IMR-90 (cell line): ENCODE measurements at regions not wholly inside any gene's neighbourhood (a gene's known extent, or its start where the extent isn't known, plus 50 kb on each side); places are given as distances from the start of the nearest gene placed in this dataset.

Experiments used
- ATAC-seq: fragments of 200-7000 bp; cut with Tn5 transposase; 2 replicates; pipeline ENCODE4 v1.9.1; 2020; ENCODE audit warnings: low read depth, mild to moderate bottlenecking, moderate library complexity
- BruUV-seq: library from RNA; stranded (reverse); fragments of 400-500 nt; replicated peaks from 2 replicates; lab custom pipeline; 2021; lab: Mats Ljungman, UMichigan
- CTCF ChIA-PET: fragments of 300-600 bp; formaldehyde crosslinking; extraction: SDS; loops from one replicate; lab custom pipeline; 2021; ENCODE audit warnings: antibody characterized with exemption; lab: Yijun Ruan, JAX
- POLR2A ChIA-PET: fragments of 300-600 bp; sonication (Branson Sonifier 250); formaldehyde crosslinking; loops from one replicate; lab custom pipeline; 2022; ENCODE audit warnings: antibody characterized with exemption; ENCODE audit not compliant: unreplicated experiment; lab: Charles Lee
- DNase-seq: peaks from one replicate; pipeline ENCODE4 v3.0.0; 2013
- H2AFZ ChIP-seq: replicated peaks from 2 replicates; pipeline ENCODE3; 2013; ENCODE audit warnings: low read length, mild to moderate bottlenecking; ENCODE audit not compliant: poor library complexity
- H2AK5ac ChIP-seq: 2 replicates; pipeline ENCODE4 v1.6.1; 2013; ENCODE audit warnings: low read depth, low read length, inconsistent platforms
- H2AK9ac ChIP-seq: replicated peaks from 2 replicates; pipeline ENCODE3; 2013; ENCODE audit warnings: mild to moderate bottlenecking, low read depth, low read length, moderate library complexity; ENCODE audit not compliant: poor library complexity
- H2BK120ac ChIP-seq: 2 replicates; pipeline ENCODE4 v1.6.1; 2013; ENCODE audit warnings: low read depth, low read length, inconsistent platforms
- H2BK15ac ChIP-seq: 3 replicates; pipeline ENCODE4 v1.6.1; 2013; ENCODE audit warnings: low read depth, low read length, inconsistent platforms
- H2BK20ac ChIP-seq: 2 replicates; pipeline ENCODE4 v1.6.1; 2013; ENCODE audit warnings: low read depth, mild to moderate bottlenecking, inconsistent platforms, low read length, moderate library complexity
- H2BK5ac ChIP-seq: 2 replicates; pipeline ENCODE4 v1.6.1; 2013; ENCODE audit warnings: mild to moderate bottlenecking, low read depth, low read length, inconsistent platforms; ENCODE audit not compliant: poor library complexity, severe bottlenecking
- H3K14ac ChIP-seq: replicated peaks from 2 replicates; pipeline ENCODE4 v1.6.1; 2013; ENCODE audit warnings: low read depth, low read length, inconsistent platforms
- H3K18ac ChIP-seq: 2 replicates; pipeline ENCODE4 v1.6.1; 2013; ENCODE audit warnings: low read depth, low read length, control low read depth
- H3K23ac ChIP-seq: 2 replicates; pipeline ENCODE4 v1.6.1; 2013; ENCODE audit warnings: low read depth, low read length, inconsistent platforms
- H3K27ac ChIP-seq: 2 replicates; pipeline ENCODE4 v1.5.1; 2013; ENCODE audit warnings: mild to moderate bottlenecking, control low read depth, low read length; ENCODE audit not compliant: insufficient read depth
- H3K27me3 ChIP-seq: 2 replicates; pipeline ENCODE4 v1.6.1; 2013; ENCODE audit warnings: low read length; ENCODE audit not compliant: control insufficient read depth, insufficient read depth
- H3K36me3 ChIP-seq: 2 replicates; pipeline ENCODE4 v1.6.1; 2013; ENCODE audit warnings: low read length, mixed read lengths; ENCODE audit not compliant: control insufficient read depth, insufficient read depth
- H3K4ac ChIP-seq: 2 replicates; pipeline ENCODE4 v1.6.1; 2013; ENCODE audit warnings: low read depth, low read length, inconsistent platforms
- H3K4me1 ChIP-seq: 2 replicates; pipeline ENCODE4 v1.6.1; 2013; ENCODE audit warnings: low read length, mixed read lengths; ENCODE audit not compliant: control insufficient read depth, insufficient read depth
- H3K4me2 ChIP-seq: 2 replicates; pipeline ENCODE4 v1.6.1; 2013; ENCODE audit warnings: low read depth, mild to moderate bottlenecking, control low read depth, low read length, moderate library complexity
- H3K4me3 ChIP-seq: 2 replicates; pipeline ENCODE4 v1.5.1; 2013; ENCODE audit warnings: low read depth, mild to moderate bottlenecking, control low read depth, low read length, moderate library complexity; ENCODE audit not compliant: insufficient read depth
- H3K56ac ChIP-seq: 2 replicates; pipeline ENCODE4 v1.6.1; 2013; ENCODE audit warnings: low read length, inconsistent platforms; ENCODE audit not compliant: insufficient read depth; ENCODE audit errors: extremely low read depth
- H3K79me1 ChIP-seq, 2 experiments: 2 replicates each; pipeline ENCODE4 v1.6.1; 2013; ENCODE audit warnings: low read length in 2 of 2, inconsistent platforms in 1 of 2, low read depth in 1 of 2
- H3K9ac ChIP-seq: 2 replicates; pipeline ENCODE4 v1.6.1; 2013; ENCODE audit warnings: low read depth, low read length, control low read depth
- H3K9me1 ChIP-seq: 2 replicates; pipeline ENCODE4 v1.6.1; 2013; ENCODE audit warnings: low read length, inconsistent platforms; ENCODE audit not compliant: insufficient read depth
- H3K9me3 ChIP-seq: 2 replicates; pipeline ENCODE4 v1.6.1; 2013; ENCODE audit warnings: low read length; ENCODE audit not compliant: control insufficient read depth, insufficient read depth
- H4K20me1 ChIP-seq: 2 replicates; pipeline ENCODE4 v1.6.1; 2013; ENCODE audit warnings: low read length, inconsistent platforms; ENCODE audit not compliant: insufficient read depth
- H4K5ac ChIP-seq: 2 replicates; pipeline ENCODE4 v1.6.1; 2013; ENCODE audit warnings: mild to moderate bottlenecking, low read depth, low read length, control low read depth
- H4K8ac ChIP-seq, 2 experiments: 2 replicates each; pipeline ENCODE4 v1.6.1; 2013; ENCODE audit warnings: low read depth in 2 of 2, low read length in 2 of 2, control low read depth in 1 of 2, inconsistent platforms in 1 of 2
- H4K91ac ChIP-seq: 2 replicates; pipeline ENCODE4 v1.6.1; 2013; ENCODE audit warnings: low read depth, low read length, inconsistent platforms; ENCODE audit not compliant: insufficient read depth
- BHLHE40 ChIP-seq: fragments of 150-350 bp; IDR thresholded peaks from 2 replicates; pipeline ENCODE4 v1.6.1; 2016; ENCODE audit warnings: mild to moderate bottlenecking, low read depth, low read length
- CEBPB ChIP-seq: IDR thresholded peaks from 2 replicates; pipeline ENCODE4 v1.6.1; 2012; ENCODE audit warnings: low read depth, low read length, improper control_type of control experiment
- CHD1 ChIP-seq: IDR thresholded peaks from 2 replicates; pipeline ENCODE4 v1.6.1; 2012; ENCODE audit warnings: low read depth, low read length, improper control_type of control experiment
- CTCF ChIP-seq: conservative IDR thresholded peaks from 2 replicates; pipeline ENCODE4 v1.5.1; 2012; ENCODE audit warnings: mild to moderate bottlenecking, low read depth, low read length, improper control_type of control experiment
- ELK1 ChIP-seq: fragments of 150-350 bp; IDR thresholded peaks from 2 replicates; pipeline ENCODE4 v1.6.1; 2016; ENCODE audit warnings: low read depth, mild to moderate bottlenecking, low read length, moderate library complexity, borderline replicate concordance
- FOS ChIP-seq: fragments of 150-350 bp; IDR thresholded peaks from 2 replicates; pipeline ENCODE4 v1.6.1; 2016; ENCODE audit warnings: low read depth, low read length
- MAFK ChIP-seq: IDR thresholded peaks from 2 replicates; pipeline ENCODE4 v1.6.1; 2012; ENCODE audit warnings: low read depth, low read length, improper control_type of control experiment
- MAZ ChIP-seq: IDR thresholded peaks from 2 replicates; pipeline ENCODE4 v1.6.1; 2012; ENCODE audit warnings: low read depth, mild to moderate bottlenecking, low read length, improper control_type of control experiment, moderate library complexity, borderline replicate concordance
- MXI1 ChIP-seq: IDR thresholded peaks from 2 replicates; pipeline ENCODE4 v1.6.1; 2012; ENCODE audit warnings: low read depth, mild to moderate bottlenecking, low read length, moderate library complexity, borderline replicate concordance
- NFE2L2 ChIP-seq: fragments of 150-350 bp; IDR thresholded peaks from 2 replicates; pipeline ENCODE4 v1.6.1; 2016; ENCODE audit warnings: low read depth, mild to moderate bottlenecking, low read length
- POLR2A ChIP-seq: IDR thresholded peaks from 2 replicates; pipeline ENCODE4 v1.6.1; 2012; ENCODE audit warnings: mild to moderate bottlenecking, low read depth, low read length
- RAD21 ChIP-seq: IDR thresholded peaks from 2 replicates; pipeline ENCODE4 v1.6.1; 2012; ENCODE audit warnings: low read length, improper control_type of control experiment
- RCOR1 ChIP-seq: IDR thresholded peaks from 2 replicates; pipeline ENCODE4 v1.6.1; 2012; ENCODE audit warnings: mild to moderate bottlenecking, low read length, improper control_type of control experiment; ENCODE audit not compliant: insufficient replicate concordance
- RFX5 ChIP-seq: IDR thresholded peaks from 2 replicates; pipeline ENCODE4 v1.8.0; 2012; ENCODE audit warnings: low read depth, mild to moderate bottlenecking, low read length, moderate library complexity
- SMC3 ChIP-seq: fragments of 150-350 bp; IDR thresholded peaks from 2 replicates; pipeline ENCODE4 v1.6.1; 2016; ENCODE audit warnings: low read depth, mild to moderate bottlenecking, antibody characterized with exemption, low read length, moderate library complexity
- USF2 ChIP-seq: fragments of 150-350 bp; IDR thresholded peaks from 2 replicates; pipeline ENCODE4 v1.6.1; 2017; ENCODE audit warnings: mild to moderate bottlenecking, antibody characterized with exemption, low read length, low read depth
- WGBS, 2 experiments: methylation state at CpG; one replicate each; pipeline versions ENCODE4 v1.1.5 to v1.1.7; 2013; ENCODE audit warnings: missing lambda C conversion rate in 2 of 2; ENCODE audit not compliant: insufficient read length in 1 of 2; ENCODE audit errors: extremely low coverage in 2 of 2; 5-methylcytosine and 5-hydroxymethylcytosine counted together
- dilution Hi-C: fragments of 300-500 bp; cut with HindIII; formaldehyde crosslinking; loops from one replicate; pipeline ENCODE4 v1.14.3; 2018; ENCODE audit warnings: low sequenced_read_pairs; ENCODE audit not compliant: unreplicated experiment
- in situ Hi-C: fragments of 300-500 bp; cut with MboI; formaldehyde crosslinking; loops from 3 replicates; pipeline ENCODE4 v1.14.3; 2019; ENCODE audit warnings: low sequenced_read_pairs, inconsistent platforms, mixed read lengths
- intact Hi-C: fragments of 100-400 bp; cut with micrococcal nuclease; formaldehyde crosslinking; loops from 2 replicates; pipeline ENCODE4 v1.10.0; 2022

- Histone ChIP-seq H2BK15ac (no peak overlapping the region), H3K79me1 (no peaks in the 10 kb centered on the region), H3K9ac (no peak overlapping the region), H3K4ac (no peak overlapping the region), H2AK5ac (no peak overlapping the region), H3K18ac (no peak overlapping the region), H4K8ac (no peak overlapping the region), H3K4me3 (no peak overlapping the region), H3K56ac (no peak overlapping the region), H2AFZ (no peak overlapping the region), H2BK20ac (no peak overlapping the region), H3K9me3 (no peaks in the 10 kb centered on the region), H4K20me1 (no peaks in the 10 kb centered on the region), H3K36me3 (no peaks in the 10 kb centered on the region), H3K27me3 (no peaks in the 10 kb centered on the region), H3K14ac (no peak overlapping the region), H3K23ac (no peak overlapping the region), H3K9me1 (no peaks in the 10 kb centered on the region), H4K5ac (no peak overlapping the region), H3K4me1 (no peaks in the 10 kb centered on the region), H2BK5ac (no peak overlapping the region), H2BK120ac (no peak overlapping the region), H3K27ac (no peak overlapping the region), H3K4me2 (no peak overlapping the region), H4K91ac (no peak overlapping the region), H2AK9ac (no peak overlapping the region)
- intact Hi-C loops (no loop called here), in situ Hi-C loops (no loop called here), dilution Hi-C loops (no loop called here)
- POLR2A ChIA-PET, result no interaction called here
- TF ChIP-seq ELK1 (no peak), RCOR1 (no peak), USF2 (no peak), MAZ (no peak), RFX5 (no peak), RAD21 (no peak), NFE2L2 (no peak), MXI1 (no peak), BHLHE40 (no peak), POLR2A (no peak), MAFK (no peak), FOS (no peak), CTCF (no peak), CEBPB (no peak), SMC3 (no peak), CHD1 (no peak)
- CTCF ChIA-PET, result interaction anchor here (1.4 kb wide), 1 partner anchor 45 kb away, joined by 3 read pairs; no protein-coding TSS in a partner anchor
- no CpG with 5 or more reads among the region's 2 CpGs for WGBS, 2 experiments
- BruUV-seq, result no TSS peak
- DNase-seq, result no peak
- no peak for ATAC-seq
These were observed 97.0 kb upstream of the NPVF start for GRCh38 chr7:25325186-25325757.
